AG20443 (cell line): ENCODE measurements at regions not wholly inside any gene's neighbourhood (a gene's known extent, or its start where the extent isn't known, plus 50 kb on each side); places are given as distances from the start of the nearest gene placed in this dataset.
"Not testable (repeated sequence)": the region's sequence is repeated elsewhere in the genome, so short reads cannot be mapped to it uniquely, and the experiment has no call there.

Experiments used
- DNase-seq: peaks from one replicate; pipeline ENCODE4 v3.0.0; 2012; ENCODE audit warnings: low spot score, mixed read lengths

- DNase-seq: not testable (repeated sequence)
Measured at GRCh38 chr22:22296047-22296446, 51.5 kb downstream of the VPREB1 start.

DNA sequence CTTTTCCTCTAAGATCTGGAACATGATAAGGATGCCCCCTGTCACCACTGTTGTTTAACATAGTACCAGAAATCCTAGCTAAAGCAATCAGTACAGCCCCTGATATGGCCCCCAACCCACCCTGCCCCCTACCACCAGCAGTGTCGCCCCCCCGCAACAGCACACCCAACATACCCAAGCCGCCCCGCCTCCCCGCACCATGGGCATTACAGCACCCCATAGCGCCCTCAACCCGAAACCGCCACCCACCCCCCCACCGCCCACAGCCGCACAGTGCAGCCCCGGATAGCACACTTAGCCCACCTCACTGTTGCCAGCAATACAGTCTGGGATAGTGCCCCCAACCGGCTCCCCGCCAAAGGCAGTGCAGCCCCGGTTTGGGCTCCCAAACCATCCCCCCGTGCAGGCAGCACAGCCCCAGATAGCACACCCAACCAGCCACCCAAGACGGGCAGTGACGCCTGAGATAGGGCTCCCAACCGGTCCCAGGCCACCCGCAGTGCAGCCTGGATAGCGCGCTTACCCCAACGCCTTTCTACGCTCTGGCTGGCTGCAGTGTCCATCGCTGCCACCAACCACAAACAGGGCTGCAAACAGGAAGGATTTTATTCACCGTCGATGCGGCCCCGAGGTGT, 52.7 kb downstream of the VPREB1 start:
- peak; percentile 9 for DNase-seq

- peak; percentile 10 for DNase-seq
Measured at GRCh38 chr22:22297794-22298653, 53.4 kb downstream of the VPREB1 start.

DNA sequence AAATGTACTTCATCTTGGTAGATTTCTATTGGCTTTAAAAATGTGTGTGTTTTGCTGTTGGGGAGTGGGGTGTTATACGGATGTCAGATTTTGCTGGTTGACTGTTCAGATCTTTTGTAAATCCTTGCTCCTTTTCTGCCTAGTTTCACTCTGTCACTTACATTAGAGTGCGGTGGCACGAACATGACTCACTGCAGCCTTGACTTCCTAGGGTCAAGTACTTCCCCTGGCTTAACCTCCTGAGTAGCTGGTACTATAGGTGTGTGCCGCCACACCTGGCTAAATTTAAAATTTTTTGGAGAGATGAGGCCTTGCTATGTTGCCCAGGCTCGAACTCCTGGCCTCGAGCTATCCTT, 54.0 kb downstream of the VPREB1 start:
- not testable (repeated sequence) for DNase-seq

- DNase-seq: not testable (repeated sequence)
Measured at GRCh38 chr22:22300511-22300910, 55.9 kb downstream of the VPREB1 start.

- not testable (repeated sequence) for DNase-seq
Measured at GRCh38 chr22:22300946-22301345, 56.4 kb downstream of the VPREB1 start.

GRCh38 chr22:22316589-22316988, 72.0 kb downstream of the VPREB1 start:
- no peak for DNase-seq

- no peak for DNase-seq
Measured at GRCh38 chr22:22318723-22319465, 74.3 kb downstream of the VPREB1 start.

DNA sequence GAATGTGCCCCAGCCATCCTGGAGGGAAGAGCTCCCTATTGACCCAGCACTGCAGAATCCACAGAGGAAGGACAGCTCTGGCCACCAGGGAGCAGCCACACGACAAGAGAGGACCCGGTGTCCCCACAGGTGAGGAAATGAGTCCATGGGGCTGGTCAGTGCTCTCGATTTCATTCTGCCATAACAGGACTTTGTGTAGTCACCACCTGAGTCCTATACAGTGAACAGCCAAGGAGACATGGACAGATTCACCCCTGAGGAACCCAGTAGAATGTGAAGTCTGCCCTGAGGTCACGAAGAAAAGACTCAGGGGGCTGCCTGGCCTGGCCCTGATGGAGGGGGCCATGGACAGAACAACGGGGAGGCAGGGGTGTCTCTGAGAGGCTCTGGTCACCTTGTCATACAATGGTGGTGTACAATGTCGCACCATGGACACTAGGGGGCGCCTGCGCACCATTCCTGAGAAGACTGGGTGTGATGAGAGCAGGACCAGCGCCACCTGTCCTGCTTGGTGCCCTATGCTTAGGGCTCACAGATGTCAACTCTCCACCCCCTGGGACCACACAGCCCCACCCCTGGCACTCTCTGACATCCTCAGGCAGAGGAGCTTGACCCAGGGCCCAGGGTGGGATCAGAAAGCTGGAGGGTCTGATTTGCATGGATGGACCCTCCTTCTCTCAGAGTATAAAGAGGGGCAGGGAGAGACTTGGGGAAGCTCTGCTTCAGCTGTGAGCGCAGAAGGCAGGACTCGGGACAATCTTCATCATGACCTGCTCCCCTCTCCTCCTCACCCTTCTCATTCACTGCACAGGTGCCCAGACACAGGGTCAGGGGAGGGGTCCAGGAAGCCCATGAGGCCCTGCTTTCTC, 77.4 kb downstream of the VPREB1 start:
- peak; percentile 81 for DNase-seq

- no peak for DNase-seq
Measured at GRCh38 chr22:22322792-22323191, 78.2 kb downstream of the VPREB1 start.

DNA sequence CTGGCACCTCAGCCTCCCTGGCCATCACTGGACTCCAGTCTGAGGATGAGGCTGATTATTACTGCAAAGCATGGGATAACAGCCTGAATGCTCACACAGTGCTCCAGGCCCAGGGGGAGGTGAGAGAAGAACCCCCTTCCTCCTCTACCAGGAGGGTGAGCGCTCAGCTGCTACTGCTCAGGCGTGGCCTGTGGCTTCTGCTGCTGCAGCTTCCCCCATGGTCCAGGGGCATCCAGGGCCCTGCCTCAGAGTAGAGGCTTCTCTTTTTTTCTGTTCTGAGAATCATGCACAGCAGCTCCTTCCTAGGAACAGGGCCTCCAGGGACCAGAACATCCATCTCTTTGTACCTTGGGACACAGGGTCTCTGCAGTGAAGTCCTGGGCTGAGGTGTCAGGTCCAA, 83.1 kb downstream of the VPREB1 start:
- no peak for DNase-seq

- DNase-seq: no peak
Measured at GRCh38 chr22:22329792-22330191, 85.2 kb downstream of the VPREB1 start.

DNA sequence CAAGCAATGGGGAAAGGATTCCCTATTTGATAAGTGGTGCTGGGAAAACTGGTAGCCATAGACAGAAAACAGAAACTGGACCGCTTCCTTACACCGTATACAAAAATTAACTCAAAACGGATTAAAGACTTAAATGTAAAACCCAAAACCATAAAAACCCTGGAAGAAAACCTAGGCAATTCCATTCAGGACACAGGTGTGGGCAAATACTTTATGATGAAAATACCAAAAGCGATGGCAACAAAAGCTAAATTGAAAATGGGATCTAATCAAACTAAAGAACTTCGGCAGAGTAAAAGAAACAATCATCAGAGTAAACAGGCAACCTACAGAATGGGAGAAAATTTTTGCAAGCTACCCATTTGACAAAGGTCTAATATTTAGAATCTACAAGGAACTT, 91.1 kb downstream of the VPREB1 start:
- not testable (repeated sequence) for DNase-seq

GRCh38 chr22:22336333-22336732, 91.7 kb downstream of the VPREB1 start:
- DNase-seq: not testable (repeated sequence)

- DNase-seq: not testable (repeated sequence)
Measured at GRCh38 chr22:22338778-22339177, 94.2 kb downstream of the VPREB1 start.

GRCh38 chr22:22341736-22342135, 97.2 kb downstream of the VPREB1 start:
- DNase-seq: no peak

GRCh38 chr22:22342697-22343580, 98.4 kb downstream of the VPREB1 start:
- DNase-seq: peak; percentile 48

DNA sequence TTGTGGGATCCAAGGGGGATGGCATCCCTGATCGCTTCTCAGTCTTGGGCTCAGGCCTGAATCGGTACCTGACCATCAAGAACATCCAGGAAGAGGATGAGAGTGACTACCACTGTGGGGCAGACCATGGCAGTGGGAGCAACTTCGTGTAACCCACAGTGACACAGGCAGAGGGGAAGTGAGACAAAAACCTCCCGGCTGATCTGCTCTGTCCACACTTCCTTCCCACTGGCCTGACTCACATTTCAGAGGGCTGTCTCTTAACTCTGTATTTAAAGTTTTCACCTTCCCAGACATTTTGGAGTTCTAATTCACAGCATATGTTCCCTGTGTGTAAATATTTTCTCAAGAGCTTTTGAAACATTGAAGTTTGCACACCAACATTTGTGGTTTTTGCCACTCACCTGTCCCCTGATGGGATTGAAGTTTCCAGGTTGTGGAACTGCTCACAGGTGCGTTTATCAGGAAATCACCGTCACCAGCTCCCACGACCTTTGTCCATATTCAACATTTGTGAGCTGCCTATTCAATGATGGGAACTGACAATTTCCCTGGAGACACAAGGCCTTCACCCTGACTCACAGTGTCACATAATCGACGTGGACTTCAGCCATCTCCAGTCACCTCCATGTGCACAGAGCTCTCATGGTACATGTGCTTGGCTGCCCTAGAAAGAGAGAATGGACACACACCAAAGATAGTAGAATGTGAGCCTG, 99.2 kb downstream of the VPREB1 start:
- DNase-seq: no peak

GRCh38 chr22:22344430-22344829, 99.8 kb downstream of the VPREB1 start:
- DNase-seq: no peak

DNA sequence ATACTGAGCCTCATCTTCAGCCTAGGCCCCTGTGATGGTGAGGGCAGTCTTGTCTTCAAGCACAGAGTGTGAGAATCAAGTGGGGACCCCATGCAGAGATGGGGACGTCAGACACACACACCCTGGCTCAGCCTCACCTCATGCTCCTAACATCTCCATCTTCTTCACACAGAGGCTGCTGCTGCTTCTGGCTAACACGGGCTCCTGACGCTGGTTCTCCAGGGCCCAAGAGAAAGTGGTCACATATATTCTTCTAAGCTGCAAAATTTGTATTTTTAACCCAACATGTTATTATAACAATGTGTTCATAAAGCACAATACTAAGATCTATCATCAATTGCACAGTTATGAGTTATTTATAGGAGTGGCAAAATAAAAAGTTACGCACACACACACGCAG, 101.2 kb downstream of the VPREB1 start:
- DNase-seq: no peak
